NB4 (cell line): ENCODE measurements at regions not wholly inside any gene's neighbourhood (a gene's known extent, or its start where the extent isn't known, plus 50 kb on each side); places are given as distances from the start of the nearest gene placed in this dataset.

Source experiments
- MAX ChIP-seq: IDR thresholded peaks from 2 replicates; pipeline ENCODE4 v1.6.1; 2011; ENCODE audit warnings: low read depth, low read length
- POLR2A ChIP-seq: IDR thresholded peaks from 2 replicates; pipeline ENCODE4 v1.6.1; 2011; ENCODE audit warnings: mild to moderate bottlenecking; ENCODE audit not compliant: insufficient read length; ENCODE audit errors: extremely low read depth
- TF ChIP-seq, protein P1 (sequence below): IDR thresholded peaks from one replicate; pipeline ENCODE4 v1.5.1; 2012; ENCODE audit warnings: low read depth, low read length

DNA sequence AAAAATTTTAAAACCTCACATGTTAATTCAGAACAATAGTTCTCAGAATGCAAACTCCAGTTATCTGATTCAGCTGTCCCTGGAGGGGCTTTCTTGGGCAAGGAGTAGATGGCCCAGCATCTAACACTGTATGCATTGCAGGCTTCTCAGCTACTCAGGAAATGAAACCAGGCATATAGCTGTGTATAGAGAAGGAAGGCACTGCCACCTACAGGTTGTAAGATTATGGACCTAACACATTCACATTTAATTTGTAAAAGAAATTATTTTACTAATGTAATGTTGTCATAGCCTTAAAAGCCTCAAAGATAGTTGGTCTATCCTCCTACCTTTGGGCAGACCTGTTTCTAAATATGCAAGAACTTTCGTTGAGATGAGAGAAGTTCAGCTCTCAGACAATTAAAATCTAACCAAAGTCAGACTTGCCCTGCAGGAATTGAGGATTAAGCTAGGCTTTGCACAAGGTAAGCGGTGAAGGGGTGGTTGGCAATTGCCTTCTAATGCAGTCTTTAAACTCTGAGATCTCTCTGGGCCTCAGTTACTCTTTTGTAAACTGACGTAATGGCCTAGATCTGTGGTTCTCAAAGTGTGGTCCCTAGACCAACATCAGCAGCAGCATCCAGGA, 132.8 kb upstream of the SLC24A5 start:
- TF ChIP-seq POLR2A (no peak), MAX (no peak)
- TF ChIP-seq, protein P1, sequence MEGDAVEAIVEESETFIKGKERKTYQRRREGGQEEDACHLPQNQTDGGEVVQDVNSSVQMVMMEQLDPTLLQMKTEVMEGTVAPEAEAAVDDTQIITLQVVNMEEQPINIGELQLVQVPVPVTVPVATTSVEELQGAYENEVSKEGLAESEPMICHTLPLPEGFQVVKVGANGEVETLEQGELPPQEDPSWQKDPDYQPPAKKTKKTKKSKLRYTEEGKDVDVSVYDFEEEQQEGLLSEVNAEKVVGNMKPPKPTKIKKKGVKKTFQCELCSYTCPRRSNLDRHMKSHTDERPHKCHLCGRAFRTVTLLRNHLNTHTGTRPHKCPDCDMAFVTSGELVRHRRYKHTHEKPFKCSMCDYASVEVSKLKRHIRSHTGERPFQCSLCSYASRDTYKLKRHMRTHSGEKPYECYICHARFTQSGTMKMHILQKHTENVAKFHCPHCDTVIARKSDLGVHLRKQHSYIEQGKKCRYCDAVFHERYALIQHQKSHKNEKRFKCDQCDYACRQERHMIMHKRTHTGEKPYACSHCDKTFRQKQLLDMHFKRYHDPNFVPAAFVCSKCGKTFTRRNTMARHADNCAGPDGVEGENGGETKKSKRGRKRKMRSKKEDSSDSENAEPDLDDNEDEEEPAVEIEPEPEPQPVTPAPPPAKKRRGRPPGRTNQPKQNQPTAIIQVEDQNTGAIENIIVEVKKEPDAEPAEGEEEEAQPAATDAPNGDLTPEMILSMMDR = peak; percentile 31
